Osteoblast (primary cell): ENCODE measurements at regions not wholly inside any gene's neighbourhood (a gene's known extent, or its start where the extent isn't known, plus 50 kb on each side); places are given as distances from the start of the nearest gene placed in this dataset.

ENCODE experiments used
- DNase-seq: peaks from one replicate; pipeline ENCODE4 v3.0.0; 2011; ENCODE audit warnings: low spot score, mixed read lengths; ENCODE audit not compliant: insufficient read length; ENCODE audit errors: missing footprints
- H2AFZ ChIP-seq: 2 replicates; pipeline ENCODE4 v1.6.0; 2011; ENCODE audit warnings: mild to moderate bottlenecking, low read length
- H3K27ac ChIP-seq: 2 replicates; pipeline ENCODE4 v1.5.1; 2011; ENCODE audit warnings: mild to moderate bottlenecking, low read depth, low read length, moderate library complexity
- H3K27me3 ChIP-seq: 2 replicates; pipeline ENCODE4 v1.6.0; 2012; ENCODE audit warnings: mild to moderate bottlenecking, control low read depth, inconsistent platforms, low read length, moderate library complexity; ENCODE audit not compliant: insufficient read depth
- H3K36me3 ChIP-seq: 2 replicates; pipeline ENCODE4 v1.5.1; 2011; ENCODE audit warnings: mild to moderate bottlenecking, low read length, control low read depth, moderate library complexity; ENCODE audit not compliant: insufficient read depth
- H3K4me1 ChIP-seq: 2 replicates; pipeline ENCODE4 v1.5.1; 2011; ENCODE audit warnings: mild to moderate bottlenecking, low read length, control low read depth, moderate library complexity; ENCODE audit not compliant: insufficient read depth
- H3K4me2 ChIP-seq: 2 replicates; pipeline ENCODE4 v1.6.0; 2011; ENCODE audit warnings: mild to moderate bottlenecking, low read length; ENCODE audit not compliant: insufficient read depth
- H3K4me3 ChIP-seq: fragments of 200-600 bp; sonication (generic); 3 replicates; pipeline ENCODE4 v1.5.1; 2012; ENCODE audit warnings: mild to moderate bottlenecking, low read length, inconsistent platforms; ENCODE audit not compliant: insufficient read depth
- H3K79me2 ChIP-seq: 2 replicates; pipeline ENCODE4 v1.6.0; 2012; ENCODE audit warnings: mild to moderate bottlenecking, low read length, control low read depth, inconsistent platforms; ENCODE audit not compliant: insufficient read depth
- H3K9me3 ChIP-seq: 2 replicates; pipeline ENCODE4 v1.5.1; 2011; ENCODE audit warnings: low read depth, low read length, control low read depth
- H4K20me1 ChIP-seq: 2 replicates; pipeline ENCODE4 v1.6.0; 2012; ENCODE audit warnings: mild to moderate bottlenecking, low read length, control low read depth; ENCODE audit not compliant: insufficient read depth
- CTCF ChIP-seq: IDR thresholded peaks from 2 replicates; pipeline ENCODE4 v1.5.1; 2011; ENCODE audit warnings: mild to moderate bottlenecking, low read depth, low read length, moderate library complexity; ENCODE audit errors: extremely low read depth

- no peaks in the 10 kb centered on the region for H3K9me3 ChIP-seq
- H3K4me2 ChIP-seq: no peak overlapping the region
- no peak overlapping the region for H2AFZ ChIP-seq
- no peak overlapping the region for H3K4me3 ChIP-seq
- no peak overlapping the region for H3K27ac ChIP-seq
- H3K36me3 ChIP-seq: no peaks in the 10 kb centered on the region
- H4K20me1 ChIP-seq: no peaks in the 10 kb centered on the region
- H3K79me2 ChIP-seq: no peaks in the 10 kb centered on the region
- no peak for TF ChIP-seq CTCF
- peaks cover 39% of the 10 kb centered on the region for H3K4me1 ChIP-seq
- no peak for DNase-seq
- H3K27me3 ChIP-seq: no peaks in the 10 kb centered on the region
Measured at GRCh38 chr10:4250587-4250887, 465.5 kb upstream of the KLF6 start.

DNA sequence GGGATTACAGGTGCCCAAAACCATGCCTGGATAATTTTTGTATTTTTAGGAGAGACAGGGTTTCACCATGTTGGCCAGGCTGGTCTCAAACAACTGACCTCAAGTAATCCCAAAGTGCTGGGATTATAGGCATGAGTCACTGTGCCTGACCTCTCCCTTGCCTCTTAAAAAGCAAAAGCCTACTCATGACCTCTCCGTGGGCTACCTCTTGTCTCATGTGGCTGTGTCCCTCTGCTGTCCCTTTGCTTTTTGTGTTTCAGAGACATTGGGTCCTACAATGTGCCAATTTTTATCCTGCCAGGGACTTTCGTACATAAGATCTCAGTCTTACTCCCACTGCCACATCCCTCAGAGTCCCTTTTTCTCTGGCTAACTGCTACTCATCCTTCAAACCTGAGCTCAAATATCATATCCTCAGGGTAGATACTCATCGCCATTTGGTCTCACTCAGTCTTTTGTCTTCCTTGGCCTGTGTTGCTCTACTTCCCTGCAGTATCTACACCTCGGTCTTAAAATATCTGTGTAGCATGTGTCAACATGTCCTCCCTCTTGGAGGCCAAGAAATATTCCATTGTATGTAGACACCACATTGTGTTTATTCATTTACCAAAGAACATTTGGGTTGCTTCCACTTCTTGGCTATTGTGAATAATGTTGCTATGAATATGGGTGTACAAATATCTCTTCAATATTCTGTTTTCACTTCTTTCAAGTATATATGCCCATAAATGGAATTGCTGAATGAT lies 465.0 kb upstream of the KLF6 start:
- no peak for DNase-seq
- Histone ChIP-seq H3K4me2 (no peak overlapping the region), H3K36me3 (no peaks in the 10 kb centered on the region), H3K4me1 (peaks cover 41% of the 10 kb centered on the region), H3K9me3 (no peaks in the 10 kb centered on the region), H2AFZ (no peak overlapping the region), H4K20me1 (no peaks in the 10 kb centered on the region), H3K79me2 (no peaks in the 10 kb centered on the region), H3K27me3 (no peaks in the 10 kb centered on the region), H3K4me3 (no peak overlapping the region), H3K27ac (peak overlapping the region; percentile 68)
- TF ChIP-seq CTCF: no peak

DNA sequence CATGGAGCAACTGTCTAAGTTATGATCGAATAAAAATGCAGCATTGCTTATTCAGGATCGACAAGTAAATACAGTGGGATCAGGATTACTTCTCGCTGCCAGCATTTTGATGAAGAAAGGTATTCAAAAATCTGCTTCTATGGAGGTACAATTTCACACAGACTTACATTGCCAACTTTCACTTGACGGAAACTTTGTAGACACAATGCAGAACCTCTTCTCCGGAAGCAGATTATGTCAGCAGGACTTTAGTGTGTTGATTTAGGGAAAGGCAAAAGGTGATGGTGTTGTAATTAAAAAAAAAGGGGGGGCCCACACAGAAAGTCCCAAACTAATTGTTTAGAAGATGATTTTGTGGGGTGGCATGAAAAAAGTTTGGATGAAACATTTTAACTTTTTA lies 462.4 kb upstream of the KLF6 start:
- Histone ChIP-seq H4K20me1 (no peaks in the 10 kb centered on the region), H3K4me3 (peak overlapping the region; percentile 49), H2AFZ (peak overlapping the region; percentile 5), H3K79me2 (no peaks in the 10 kb centered on the region), H3K9me3 (no peaks in the 10 kb centered on the region), H3K27ac (peak overlapping the region; percentile 100), H3K27me3 (no peaks in the 10 kb centered on the region), H3K36me3 (no peaks in the 10 kb centered on the region), H3K4me2 (peak overlapping the region; percentile 79), H3K4me1 (peaks cover 52% of the 10 kb centered on the region)
- TF ChIP-seq CTCF: no peak
- no peak for DNase-seq

GRCh38 chr10:4246881-4247358 lies 461.9 kb upstream of the KLF6 start:
- peak overlapping the region; percentile 5 for H2AFZ ChIP-seq
- peak overlapping the region; percentile 49 for H3K4me3 ChIP-seq

More at GRCh38 chr10:4246881-4247358, 461.9 kb upstream of the KLF6 start:
- DNase-seq: peak; percentile 88
- H3K36me3 ChIP-seq: no peaks in the 10 kb centered on the region
- H3K79me2 ChIP-seq: no peaks in the 10 kb centered on the region
- TF ChIP-seq CTCF: no peak
- H3K9me3 ChIP-seq: no peaks in the 10 kb centered on the region
- no peaks in the 10 kb centered on the region for H3K27me3 ChIP-seq
- peaks cover 57% of the 10 kb centered on the region for H3K4me1 ChIP-seq
- peak overlapping the region; percentile 100 for H3K27ac ChIP-seq
- peak overlapping the region; percentile 79 for H3K4me2 ChIP-seq
- H4K20me1 ChIP-seq: no peaks in the 10 kb centered on the region
